NB4 (cell line): ENCODE measurements at regions not wholly inside any gene's neighbourhood (a gene's known extent, or its start where the extent isn't known, plus 50 kb on each side); places are given as distances from the start of the nearest gene placed in this dataset.

Experiments
- DNase-seq: peaks from one replicate; pipeline ENCODE4 v3.0.0; 2010; ENCODE audit warnings: low read depth
- H3K4me3 ChIP-seq: one replicate; pipeline ENCODE4 v1.5.1; 2011; ENCODE audit warnings: mild to moderate bottlenecking, low read depth, low read length, moderate library complexity
- CTCF ChIP-seq: IDR thresholded peaks from one replicate; pipeline ENCODE4 v1.5.1; 2012; ENCODE audit warnings: low read depth, low read length
- MAX ChIP-seq: IDR thresholded peaks from 2 replicates; pipeline ENCODE4 v1.6.1; 2011; ENCODE audit warnings: low read depth, low read length
- MYC ChIP-seq: IDR thresholded peaks from 2 replicates; pipeline ENCODE4 v1.6.1; 2011; ENCODE audit warnings: low read depth, low read length
- POLR2A ChIP-seq: IDR thresholded peaks from 2 replicates; pipeline ENCODE4 v1.6.1; 2011; ENCODE audit warnings: mild to moderate bottlenecking; ENCODE audit not compliant: insufficient read length; ENCODE audit errors: extremely low read depth

- TF ChIP-seq CTCF = no peak
- no peak for TF ChIP-seq POLR2A
- DNase-seq = no peak
- no peak overlapping the region for H3K4me3 ChIP-seq
Measured at GRCh38 chr16:48972236-48972635, 309.4 kb downstream of the CBLN1 start.

- no peak for TF ChIP-seq POLR2A
- no peak for TF ChIP-seq MAX
- no peak for TF ChIP-seq MYC
- TF ChIP-seq CTCF = no peak
- H3K4me3 ChIP-seq = no peak overlapping the region
- no peak for DNase-seq
Measured at GRCh38 chr16:48971571-48972077, 310.0 kb downstream of the CBLN1 start.

DNA sequence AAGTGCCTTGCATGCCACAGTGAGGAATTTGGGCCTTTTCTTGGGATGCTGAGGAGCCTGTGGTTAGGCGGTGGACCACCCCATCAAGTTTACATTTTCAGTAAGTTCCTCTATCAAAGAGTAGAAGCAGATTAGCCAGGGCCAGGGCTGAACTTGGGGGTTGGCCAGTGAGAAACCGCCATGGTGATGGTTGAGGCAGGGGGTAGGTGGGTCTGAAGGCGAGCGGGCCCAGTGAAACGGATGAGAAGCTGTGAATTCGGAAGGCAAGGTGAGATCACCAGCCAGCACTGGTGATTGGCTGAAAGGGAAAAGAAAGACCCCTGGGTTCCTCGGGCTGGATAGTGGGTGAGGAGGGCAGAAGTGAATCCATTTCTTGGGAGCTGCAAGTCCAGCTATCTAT lies 311.4 kb downstream of the CBLN1 start:
- H3K4me3 ChIP-seq = no peak overlapping the region
- no peak for TF ChIP-seq POLR2A
- TF ChIP-seq CTCF = no peak
- no peak for TF ChIP-seq MYC
- TF ChIP-seq MAX = no peak
- DNase-seq = no peak

DNA sequence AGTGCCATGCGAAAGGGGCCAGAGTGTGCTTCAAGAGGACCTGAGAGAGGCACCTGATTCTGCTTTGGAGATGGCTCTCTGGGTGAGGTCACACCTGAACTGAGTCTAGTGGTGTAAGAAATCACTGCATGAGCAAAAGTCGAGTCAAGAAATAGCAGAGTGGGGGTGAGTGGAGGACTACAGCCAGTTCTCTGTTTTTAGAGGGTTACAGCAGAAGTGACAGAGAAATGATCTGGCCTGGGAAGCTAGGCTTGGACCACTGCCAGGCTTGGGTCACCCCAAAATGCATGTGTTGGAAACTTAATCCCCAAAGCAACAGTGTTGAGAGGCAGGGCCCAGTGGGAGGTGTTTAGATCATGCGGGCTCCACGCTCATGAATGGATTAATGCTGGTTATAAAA lies 312.0 kb downstream of the CBLN1 start:
- no peak for DNase-seq
- TF ChIP-seq POLR2A = no peak
- TF ChIP-seq MAX = no peak
- TF ChIP-seq CTCF = no peak
- no peak for TF ChIP-seq MYC
- no peak overlapping the region for H3K4me3 ChIP-seq

DNA sequence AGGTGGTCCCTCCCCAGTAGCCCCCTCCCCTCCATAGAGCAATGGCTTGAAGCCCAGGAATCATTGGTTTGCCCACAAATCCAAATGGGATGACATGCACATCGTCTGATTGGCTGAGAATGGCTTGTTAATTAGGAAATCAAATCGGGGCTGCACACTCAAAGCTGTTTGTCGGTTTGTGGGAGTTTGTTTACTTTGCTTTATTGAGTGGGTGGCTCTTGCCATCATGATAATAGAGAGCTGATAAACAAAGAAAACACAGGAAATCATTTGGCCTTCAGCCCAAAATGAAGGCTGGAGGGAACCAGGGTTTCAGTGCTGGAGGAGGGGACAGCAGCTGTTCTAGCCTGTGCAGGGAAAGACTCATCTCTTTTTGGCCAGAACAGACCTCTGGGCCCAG lies 316.3 kb downstream of the CBLN1 start:
- TF ChIP-seq MYC = no peak
- TF ChIP-seq CTCF = no peak
- TF ChIP-seq MAX = no peak
- H3K4me3 ChIP-seq = no peak overlapping the region
- no peak for DNase-seq

DNA sequence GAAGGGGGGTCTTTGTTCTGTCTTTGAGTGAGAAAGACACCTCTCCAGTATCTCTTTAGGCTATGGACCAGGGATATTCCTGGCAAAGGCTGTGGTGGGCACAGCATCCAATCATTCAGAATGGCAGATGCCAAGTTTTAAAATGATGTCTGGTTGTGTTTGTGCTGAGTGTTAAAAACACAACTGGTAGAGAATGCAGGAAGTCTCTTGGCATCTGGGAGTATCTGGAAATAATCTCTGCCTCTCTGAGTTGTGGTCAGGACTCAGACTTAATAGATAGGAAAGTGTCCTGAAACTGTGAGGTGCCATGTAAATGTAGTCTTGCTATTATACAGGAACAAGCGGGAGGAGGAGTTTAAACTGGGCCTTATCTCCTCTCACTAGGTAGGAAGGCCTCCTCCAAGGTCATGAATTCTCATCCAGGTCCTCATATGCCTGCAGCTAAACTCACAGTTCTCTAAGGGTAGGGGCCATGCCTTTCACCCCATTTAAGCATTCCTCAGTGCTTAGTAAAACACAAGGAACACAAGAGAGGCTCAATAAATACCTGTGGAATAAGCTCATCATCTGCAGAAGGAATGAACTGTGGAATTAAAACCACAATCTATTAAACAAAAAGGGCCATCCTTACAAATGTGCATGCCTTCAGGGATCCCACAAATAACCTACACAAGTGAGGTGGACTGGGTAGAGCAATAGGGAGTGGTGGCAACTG lies 317.6 kb downstream of the CBLN1 start:
- TF ChIP-seq MYC (no peak), CTCF (no peak), MAX (no peak)
- no peak overlapping the region for H3K4me3 ChIP-seq
- DNase-seq = no peak
